ENCODE measurements at regions not wholly inside any gene's neighbourhood (a gene's known extent, or its start where the extent isn't known, plus 50 kb on each side); places are given as distances from the start of the nearest gene placed in this dataset.
"Not testable (repeated sequence)": the region's sequence is repeated elsewhere in the genome, so short reads cannot be mapped to it uniquely, and the experiment has no call there.

DNA sequence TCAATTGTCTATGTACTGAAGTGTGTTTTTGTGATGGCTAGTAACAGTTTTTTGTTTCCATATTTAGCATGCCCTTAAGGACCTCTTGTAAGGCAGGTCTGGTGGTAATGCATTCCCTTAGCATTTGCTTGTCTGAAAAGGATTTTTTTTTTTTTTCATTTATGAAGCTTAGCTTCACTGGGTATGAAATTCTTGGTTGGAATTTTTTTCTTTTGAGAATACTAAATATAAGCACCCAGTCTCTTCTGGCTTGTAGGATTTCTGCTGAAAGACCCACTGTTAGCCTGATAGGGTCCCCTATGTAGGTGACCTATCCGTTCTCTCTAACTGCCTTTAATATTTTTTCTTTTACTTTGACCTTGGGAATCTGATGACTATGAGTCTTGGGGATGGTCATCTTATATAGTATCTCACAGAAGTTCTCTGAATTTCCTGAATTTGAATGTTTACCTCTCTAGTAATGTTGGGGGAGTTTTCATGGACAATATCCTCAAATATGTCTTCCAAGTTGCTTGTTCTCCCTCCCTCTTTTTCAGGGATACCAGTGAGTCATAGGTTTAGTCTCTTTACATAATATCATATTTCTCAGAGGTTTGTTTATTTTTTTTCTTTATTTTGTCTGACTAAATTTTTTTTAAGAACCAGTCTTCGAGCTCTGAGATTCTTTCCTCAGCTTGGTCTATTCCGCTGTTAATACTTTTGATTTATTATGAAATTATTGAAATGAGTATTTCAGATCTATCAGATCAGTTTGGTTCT lies 157.1 kb upstream of the PGRMC2 start:
- H3K9me3 ChIP-seq = peaks cover 0 to 24% (median 6%) of the 10 kb centered on the region in 4 donors
- no peak for ATAC-seq (ENCODE audit: low FRiP score in 2 of 2)
- WGBS, 2 donors = 93 to 98% methylated on average over 3 of the region's 3 CpGs

GRCh38 chr4:128440923-128441322 lies 153.3 kb upstream of the PGRMC2 start:
- DNase-seq (no peak), ATAC-seq (ENCODE audit: low FRiP score in 2 of 2) (no peak)
- TF ChIP-seq, protein P1, sequence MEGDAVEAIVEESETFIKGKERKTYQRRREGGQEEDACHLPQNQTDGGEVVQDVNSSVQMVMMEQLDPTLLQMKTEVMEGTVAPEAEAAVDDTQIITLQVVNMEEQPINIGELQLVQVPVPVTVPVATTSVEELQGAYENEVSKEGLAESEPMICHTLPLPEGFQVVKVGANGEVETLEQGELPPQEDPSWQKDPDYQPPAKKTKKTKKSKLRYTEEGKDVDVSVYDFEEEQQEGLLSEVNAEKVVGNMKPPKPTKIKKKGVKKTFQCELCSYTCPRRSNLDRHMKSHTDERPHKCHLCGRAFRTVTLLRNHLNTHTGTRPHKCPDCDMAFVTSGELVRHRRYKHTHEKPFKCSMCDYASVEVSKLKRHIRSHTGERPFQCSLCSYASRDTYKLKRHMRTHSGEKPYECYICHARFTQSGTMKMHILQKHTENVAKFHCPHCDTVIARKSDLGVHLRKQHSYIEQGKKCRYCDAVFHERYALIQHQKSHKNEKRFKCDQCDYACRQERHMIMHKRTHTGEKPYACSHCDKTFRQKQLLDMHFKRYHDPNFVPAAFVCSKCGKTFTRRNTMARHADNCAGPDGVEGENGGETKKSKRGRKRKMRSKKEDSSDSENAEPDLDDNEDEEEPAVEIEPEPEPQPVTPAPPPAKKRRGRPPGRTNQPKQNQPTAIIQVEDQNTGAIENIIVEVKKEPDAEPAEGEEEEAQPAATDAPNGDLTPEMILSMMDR (IDR thresholded peaks at IDR 0.05) = no peak
- TF ChIP-seq POLR2A (IDR thresholded peaks at IDR 0.05) (no peak), EP300 (IDR thresholded peaks at IDR 0.05) (no peak), POLR2AphosphoS5 (IDR thresholded peaks at IDR 0.05) (no peak)
- H3K4me1 ChIP-seq = no peaks in the 10 kb centered on the region
- H3K4me3 ChIP-seq = no peak overlapping the region
- H3K36me3 ChIP-seq = no peaks in the 10 kb centered on the region
- H3K27ac ChIP-seq = no peak overlapping the region
- H3K9me3 ChIP-seq = peaks cover 0 to 24% (median 6%) of the 10 kb centered on the region in 4 donors
- 68 to 93% methylated on average over 2 to 4 of the region's 4 CpGs for WGBS, 2 donors
- no peaks in the 10 kb centered on the region for H3K27me3 ChIP-seq

More for the DNA sequence above, 157.1 kb upstream of the PGRMC2 start:
- no peak for DNase-seq
- TF ChIP-seq POLR2AphosphoS5 (IDR thresholded peaks at IDR 0.05) = no peak
- TF ChIP-seq, protein P1 (IDR thresholded peaks at IDR 0.05) = no peak
- no peak for TF ChIP-seq POLR2A (IDR thresholded peaks at IDR 0.05)
- no peak for TF ChIP-seq EP300 (IDR thresholded peaks at IDR 0.05)
- Histone ChIP-seq H3K27me3 (no peaks in the 10 kb centered on the region), H3K4me3 (no peak overlapping the region), H3K36me3 (no peaks in the 10 kb centered on the region), H3K4me1 (no peaks in the 10 kb centered on the region), H3K27ac (no peak overlapping the region)

DNA sequence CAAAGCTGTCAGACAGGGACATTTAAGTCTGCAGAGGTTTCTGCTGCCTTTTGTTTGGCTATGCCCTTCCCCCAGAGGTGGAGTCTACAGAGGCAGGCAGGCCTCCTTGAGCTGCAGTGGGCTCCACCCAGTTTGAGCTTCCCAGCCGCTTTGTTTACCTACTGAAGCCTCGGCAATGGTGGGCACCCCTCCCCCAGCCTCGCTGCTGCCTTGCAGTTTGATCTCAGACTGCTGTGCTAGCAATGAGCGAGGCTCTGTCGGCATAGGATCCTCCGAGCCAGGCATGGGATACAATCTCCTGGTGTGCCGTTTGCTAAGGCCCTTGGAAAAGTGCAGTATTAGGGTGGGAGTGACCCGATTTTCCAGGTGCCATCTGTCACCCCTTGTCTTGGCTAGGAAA lies 149.4 kb upstream of the PGRMC2 start:
- H3K27me3 ChIP-seq; H3K4me1 ChIP-seq; H3K36me3 ChIP-seq; ATAC-seq (ENCODE audit: low FRiP score in 2 of 2); H3K9me3 ChIP-seq; H3K4me3 ChIP-seq; H3K27ac ChIP-seq: not testable (repeated sequence)
- DNase-seq = peak in 1 of 2 donors; percentile 13
- 94% methylated on average over 8 of the region's 8 CpGs; no CpG with 5 or more reads in 1 of the 2 donors for WGBS, 2 donors

DNA sequence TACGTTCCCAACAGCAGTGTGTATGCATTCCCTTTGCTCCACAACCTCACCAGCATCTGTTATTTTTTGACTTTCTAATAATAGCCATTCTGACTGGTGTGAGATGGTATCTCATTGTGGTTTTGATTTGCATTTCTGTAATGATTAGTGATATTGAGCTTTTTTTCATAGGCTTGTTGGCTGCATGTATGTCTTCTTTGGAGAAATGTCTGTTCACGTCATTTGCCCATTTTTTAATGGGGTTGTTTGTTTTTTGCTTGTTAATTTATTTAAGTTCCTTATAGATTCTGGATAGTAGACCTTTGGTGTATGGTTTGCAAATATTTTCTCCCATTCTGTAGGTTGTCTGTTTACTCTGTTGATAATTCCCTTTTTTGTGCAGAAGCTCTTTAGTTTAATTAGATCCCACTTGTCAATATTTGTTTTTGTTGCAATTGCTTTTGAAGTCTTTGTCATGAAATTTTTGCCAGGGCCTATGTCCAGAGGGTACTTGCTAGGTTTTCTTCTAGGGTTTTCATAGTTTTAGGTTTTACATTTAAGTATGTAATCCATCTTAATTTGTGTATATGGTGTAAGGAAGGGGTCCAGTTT lies 141.5 kb upstream of the PGRMC2 start:
- 82 to 85% methylated on average over 2 of the region's 2 CpGs for WGBS, 2 donors
- not testable (repeated sequence) for H3K27me3 ChIP-seq; H3K27ac ChIP-seq; DNase-seq; ATAC-seq (ENCODE audit: low FRiP score in 2 of 2); H3K4me1 ChIP-seq; H3K36me3 ChIP-seq; H3K9me3 ChIP-seq
- H3K4me3 ChIP-seq = peak overlapping the region in 3 of 4 donors; percentile 30 to 53 (median 45)

DNA sequence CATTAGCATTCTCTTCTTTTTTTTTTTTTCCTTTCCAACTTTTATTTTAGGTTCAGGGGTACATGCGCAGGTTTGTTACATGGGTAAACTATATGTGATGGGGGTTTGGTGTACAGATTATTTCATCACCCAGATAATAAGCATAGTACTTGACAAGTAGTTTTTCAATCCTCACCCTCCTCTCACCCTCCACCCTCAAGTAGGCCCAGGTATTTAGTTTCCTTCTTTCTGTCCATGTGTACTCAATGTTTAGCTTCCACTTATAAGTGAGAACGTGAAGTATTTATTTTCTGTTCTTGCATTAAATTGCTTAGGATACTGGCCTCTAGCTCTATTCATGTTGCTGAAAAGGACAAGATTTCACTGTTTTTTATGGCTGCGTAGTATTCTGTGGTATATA lies 140.8 kb upstream of the PGRMC2 start:
- Histone ChIP-seq H3K4me1 (peaks cover 0 to 6% (median 3%) of the 10 kb centered on the region in 4 donors), H3K27me3 (no peaks in the 10 kb centered on the region), H3K36me3 (no peaks in the 10 kb centered on the region), H3K4me3 (peak overlapping the region in 3 of 4 donors; percentile 30 to 53 (median 45)), H3K9me3 (no peaks in the 10 kb centered on the region), H3K27ac (peak overlapping the region; percentile 28 to 81 (median 71))
- TF ChIP-seq POLR2AphosphoS5 (IDR thresholded peaks at IDR 0.05) = no peak
- TF ChIP-seq, protein P1 (IDR thresholded peaks at IDR 0.05) = no peak
- no peak for TF ChIP-seq POLR2A (IDR thresholded peaks at IDR 0.05)
- no peak for TF ChIP-seq EP300 (IDR thresholded peaks at IDR 0.05)
- DNase-seq (no peak), ATAC-seq (ENCODE audit: low FRiP score in 2 of 2) (peak; percentile 10 to 71)
- 62 to 66% methylated on average over 3 of the region's 3 CpGs for WGBS, 2 donors

Data from upper lobe of left lung (tissue), 6 donors.